Aorta (tissue), 5 donors: ENCODE measurements at regions not wholly inside any gene's neighbourhood (a gene's known extent, or its start where the extent isn't known, plus 50 kb on each side); places are given as distances from the start of the nearest gene placed in this dataset.
A peak's percentile ranks its signal among the peaks of the same experiment; 100 is the strongest.

Experiments
- ATAC-seq: fragments of 200-7000 bp; cut with Tn5 transposase; one replicate; pipeline ENCODE4 v1.9.1; 2022; ENCODE audit warnings: moderate library complexity; ENCODE audit not compliant: low FRiP score
- DNase-seq, 2 donors: peaks; one replicate each; pipeline ENCODE4 v3.0.0-alpha.2; 2020
- H3K27ac ChIP-seq, 2 donors: one replicate each; pipeline ENCODE4 v1.5.1; 2013; ENCODE audit warnings: low read length in 2 of 2, mild to moderate bottlenecking in 2 of 2, moderate library complexity in 2 of 2, control low read depth in 1 of 2, inconsistent platforms in 1 of 2, low read depth in 1 of 2
- H3K27me3 ChIP-seq, 2 donors: one replicate each; pipeline ENCODE4 v1.6.1; 2013; ENCODE audit warnings: control low read depth in 1 of 2, low read length in 1 of 2, mild to moderate bottlenecking in 1 of 2, moderate library complexity in 1 of 2; ENCODE audit not compliant: insufficient read depth in 2 of 2, control insufficient read depth in 1 of 2
- H3K36me3 ChIP-seq, 2 donors: one replicate each; pipeline ENCODE4 v1.6.1; 2013; ENCODE audit warnings: control low read depth in 1 of 2, low read length in 1 of 2, mild to moderate bottlenecking in 1 of 2; ENCODE audit not compliant: insufficient read depth in 2 of 2, control insufficient read depth in 1 of 2
- H3K4me1 ChIP-seq, 2 donors: one replicate each; pipeline ENCODE4 v1.6.1; 2013; ENCODE audit warnings: low read length in 2 of 2, control low read depth in 1 of 2, mild to moderate bottlenecking in 1 of 2, moderate library complexity in 1 of 2; ENCODE audit not compliant: insufficient read depth in 2 of 2, control insufficient read depth in 1 of 2
- H3K4me3 ChIP-seq, 2 donors: one replicate each; pipeline ENCODE4 v1.5.1; 2013; ENCODE audit warnings: low read length in 2 of 2, control low read depth in 1 of 2, mild to moderate bottlenecking in 1 of 2
- H3K9me3 ChIP-seq: one replicate; pipeline ENCODE4 v1.6.1; 2013; ENCODE audit warnings: mild to moderate bottlenecking, low read length; ENCODE audit not compliant: control insufficient read depth
- WGBS, 2 donors: extraction: QIAGEN DNeasy Blood & Tissue Kit; methylation state at CpG; one replicate each; pipeline ENCODE4 v1.1.7; 2013; 5-methylcytosine and 5-hydroxymethylcytosine counted together
- intact Hi-C, 2 donors: fragments of 100-400 bp; cut with DNase I; formaldehyde crosslinking; loops; one replicate each; pipeline versions ENCODE4 v1.14.2 to v1.15.0; 2022
- donor health status: healthy with polysubstance abuse.
- donor health status: Bipolar disorder and iron deficiency.
- donor health status: DM: no; HTN: no; CAD: no.
- donor health status: DM: no; HTN: no; CAD: no.
- donor health status: DM: yes; HTN: yes; CAD: no.

GRCh38 chr1:184197831-184198230, 146.3 kb downstream of the TSEN15 start:
- no peaks in the 10 kb centered on the region for H3K36me3 ChIP-seq
- H3K4me1 ChIP-seq = no peaks in the 10 kb centered on the region
- DNase-seq = no peak
- intact Hi-C loops = no loop called here
- WGBS, 2 donors = 95 to 96% methylated on average over 7 of the region's 7 CpGs
- H3K27ac ChIP-seq = no peak overlapping the region
- no peaks in the 10 kb centered on the region for H3K9me3 ChIP-seq
- H3K4me3 ChIP-seq = no peak overlapping the region
- no peak for ATAC-seq
- peaks cover 0 to 4% of the 10 kb centered on the region in 2 donors for H3K27me3 ChIP-seq

GRCh38 chr1:184199036-184199435, 147.5 kb downstream of the TSEN15 start:
- no peaks in the 10 kb centered on the region for H3K9me3 ChIP-seq
- intact Hi-C loops = no loop called here
- no peak overlapping the region for H3K27ac ChIP-seq
- ATAC-seq (no peak), DNase-seq (no peak)
- H3K4me3 ChIP-seq = no peak overlapping the region
- peaks cover 0 to 2% of the 10 kb centered on the region in 2 donors for H3K27me3 ChIP-seq
- 94 to 95% methylated on average over 1 of the region's 1 CpG for WGBS, 2 donors
- H3K4me1 ChIP-seq = no peaks in the 10 kb centered on the region
- no peaks in the 10 kb centered on the region for H3K36me3 ChIP-seq

DNA sequence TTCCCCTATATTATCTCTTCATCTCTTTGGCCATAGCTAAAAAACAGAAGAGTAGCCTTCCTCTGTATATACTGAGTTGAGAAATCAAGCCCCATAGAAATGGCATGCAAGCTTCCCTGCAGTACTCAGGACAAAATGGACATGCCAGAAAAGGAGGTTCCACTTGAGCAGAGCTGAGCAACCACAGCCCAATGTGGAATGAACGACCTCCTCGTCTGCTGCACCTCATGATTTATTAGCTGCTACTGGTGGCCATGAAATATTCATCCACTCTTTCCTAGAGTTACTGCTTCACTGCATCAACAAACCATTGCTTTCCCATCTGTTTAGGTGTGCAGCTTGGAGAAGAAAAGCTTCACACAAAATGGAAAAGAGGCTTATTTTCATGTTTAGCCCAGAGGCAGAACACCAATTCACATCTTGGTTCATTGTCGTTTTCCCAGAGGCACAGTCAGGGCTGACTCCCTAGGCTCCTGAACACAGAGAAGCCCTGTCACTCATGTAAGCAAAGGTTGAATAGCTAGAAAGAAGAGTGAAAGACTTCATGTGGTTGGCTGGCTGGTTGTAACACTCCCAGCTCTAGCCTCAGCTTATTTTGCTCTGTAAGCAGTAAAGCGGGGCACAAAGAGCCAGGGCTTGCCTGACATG, 148.0 kb downstream of the TSEN15 start:
- peaks cover 0 to 2% of the 10 kb centered on the region in 2 donors for H3K27me3 ChIP-seq
- no peaks in the 10 kb centered on the region for H3K36me3 ChIP-seq
- no peaks in the 10 kb centered on the region for H3K9me3 ChIP-seq
- H3K4me3 ChIP-seq = no peak overlapping the region
- no peak for ATAC-seq
- H3K4me1 ChIP-seq = no peaks in the 10 kb centered on the region
- H3K27ac ChIP-seq = no peak overlapping the region
- 60 to 70% methylated on average over 4 of the region's 4 CpGs for WGBS, 2 donors
- no peak for DNase-seq
- intact Hi-C loops = no loop called here

DNA sequence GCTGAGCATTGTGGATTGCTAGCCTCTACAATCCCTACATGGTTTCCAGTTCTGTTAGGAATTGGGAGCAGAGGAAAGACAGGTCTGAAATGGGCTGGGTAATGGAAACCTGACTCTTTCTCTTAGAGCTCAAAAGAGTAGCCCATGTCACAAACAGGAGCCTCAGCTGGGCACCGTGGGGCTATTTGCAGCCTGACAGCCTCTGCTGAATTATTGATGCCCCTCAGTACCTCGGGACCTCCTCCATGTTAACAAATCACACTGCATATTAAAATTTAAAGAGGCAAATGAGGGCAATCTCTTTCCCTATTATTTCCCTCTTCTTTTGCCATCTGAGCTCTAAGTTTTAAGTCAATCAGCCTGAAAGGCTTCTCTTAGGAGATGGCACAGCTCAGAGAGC, 157.1 kb downstream of the TSEN15 start:
- intact Hi-C loops = no loop called here
- Histone ChIP-seq H3K36me3 (peaks cover 0 to 2% of the 10 kb centered on the region in 2 donors), H3K27me3 (no peaks in the 10 kb centered on the region), H3K4me1 (no peaks in the 10 kb centered on the region), H3K4me3 (no peak overlapping the region), H3K9me3 (no peaks in the 10 kb centered on the region), H3K27ac (no peak overlapping the region)
- 68 to 84% methylated on average over 2 of the region's 2 CpGs for WGBS, 2 donors
- no peak for ATAC-seq
- DNase-seq = no peak

DNA sequence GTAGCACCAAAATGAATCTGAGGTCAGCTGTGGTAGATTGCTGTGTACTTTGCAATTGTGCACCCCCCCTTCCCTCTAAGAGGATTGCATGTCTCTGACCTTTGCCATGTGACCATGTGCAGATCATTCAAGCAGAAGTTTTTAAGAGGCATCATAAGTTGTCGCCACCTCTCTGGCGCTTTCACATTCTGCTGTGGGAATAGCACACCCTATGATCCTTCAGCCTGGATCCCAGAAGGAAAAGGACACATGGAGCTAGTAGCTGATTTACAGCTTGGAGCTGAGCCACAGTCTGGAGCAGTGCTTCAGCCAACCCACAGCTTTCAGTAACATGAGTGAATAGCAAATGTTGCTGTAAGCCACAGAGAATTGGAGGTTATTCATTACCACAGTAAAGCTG, 158.5 kb downstream of the TSEN15 start:
- no peak overlapping the region for H3K4me3 ChIP-seq
- no peak for DNase-seq
- H3K27ac ChIP-seq = no peak overlapping the region
- intact Hi-C loops = no loop called here
- ATAC-seq = no peak
- WGBS, 2 donors = 87 to 92% methylated on average over 2 of the region's 2 CpGs
- H3K4me1 ChIP-seq = peaks cover 0 to 2% of the 10 kb centered on the region in 2 donors
- no peaks in the 10 kb centered on the region for H3K27me3 ChIP-seq
- no peaks in the 10 kb centered on the region for H3K9me3 ChIP-seq
- peaks cover 0 to 2% of the 10 kb centered on the region in 2 donors for H3K36me3 ChIP-seq

GRCh38 chr1:184210862-184211261, 159.3 kb downstream of the TSEN15 start:
- Histone ChIP-seq H3K9me3 (no peaks in the 10 kb centered on the region), H3K4me3 (no peak overlapping the region), H3K36me3 (no peaks in the 10 kb centered on the region), H3K27ac (no peak overlapping the region), H3K4me1 (peaks cover 0 to 2% of the 10 kb centered on the region in 2 donors), H3K27me3 (no peaks in the 10 kb centered on the region)
- ATAC-seq = no peak
- 90 to 91% methylated on average over 6 of the region's 6 CpGs for WGBS, 2 donors
- DNase-seq = peak in 1 of 2 donors; percentile 72
- intact Hi-C loops = no loop called here

- H3K4me1 ChIP-seq = peaks cover 0 to 2% of the 10 kb centered on the region in 2 donors
- intact Hi-C loops = no loop called here
- no peak overlapping the region for H3K27ac ChIP-seq
- ATAC-seq = no peak
- H3K4me3 ChIP-seq = no peak overlapping the region
- peak in 1 of 2 donors; percentile 49 for DNase-seq
- H3K36me3 ChIP-seq = no peaks in the 10 kb centered on the region
- H3K9me3 ChIP-seq = no peaks in the 10 kb centered on the region
- no peaks in the 10 kb centered on the region for H3K27me3 ChIP-seq
- 48 to 49% methylated on average over 7 of the region's 7 CpGs for WGBS, 2 donors
Measured at GRCh38 chr1:184212649-184213314, 161.3 kb downstream of the TSEN15 start.

DNA sequence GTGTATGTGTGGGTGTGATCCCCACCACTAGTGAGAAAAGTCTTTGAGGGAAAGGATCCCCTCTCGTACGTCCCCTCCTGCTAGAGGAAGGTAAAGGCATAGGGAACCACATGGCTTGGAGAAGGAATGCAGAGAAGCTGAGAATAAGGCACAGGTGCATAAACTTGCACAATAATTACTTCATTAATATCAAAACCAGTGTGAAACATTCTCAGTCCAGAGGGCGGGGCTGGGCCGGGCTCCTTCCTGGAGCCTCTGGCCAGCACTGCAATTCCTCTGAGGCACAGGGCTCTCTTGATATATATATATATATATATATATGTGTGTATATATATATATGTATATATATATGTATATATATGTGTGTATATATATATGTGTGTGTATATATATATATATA, 162.6 kb downstream of the TSEN15 start:
- WGBS, 2 donors = 95 to 97% methylated on average over 4 of the region's 4 CpGs

DNA sequence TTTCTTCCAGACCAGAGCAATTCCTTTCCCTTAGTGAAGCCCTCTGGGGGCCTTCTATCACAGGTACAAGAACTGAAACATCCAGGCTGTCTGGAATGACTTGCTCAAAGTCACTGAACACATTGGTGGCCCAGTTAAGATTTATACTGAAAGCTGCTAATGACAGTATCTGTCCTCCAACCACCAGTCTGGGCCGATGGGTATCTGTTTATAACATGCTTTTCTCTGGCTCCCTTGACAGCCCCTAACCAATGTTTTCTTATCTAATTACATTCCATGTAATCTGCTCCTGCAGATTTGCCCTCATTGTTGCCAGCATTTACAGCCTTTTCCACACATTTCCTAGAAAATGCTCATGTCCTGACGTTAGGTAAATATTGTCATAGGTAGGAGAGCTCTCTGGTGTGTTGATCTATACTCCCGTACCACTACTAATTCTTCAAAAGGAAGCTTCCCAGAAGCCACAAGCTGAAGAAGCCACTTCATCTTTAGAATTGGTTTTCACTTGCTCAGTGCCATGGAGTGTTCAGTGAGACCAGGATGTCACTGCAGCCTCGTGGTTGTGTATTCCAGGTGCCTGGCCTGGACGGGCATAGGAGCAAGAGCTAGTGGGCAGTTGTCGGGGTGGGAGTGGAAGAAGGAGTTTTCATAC, 163.9 kb downstream of the TSEN15 start:
- no peak overlapping the region for H3K4me3 ChIP-seq
- H3K9me3 ChIP-seq = no peaks in the 10 kb centered on the region
- ATAC-seq (no peak), DNase-seq (no peak)
- no peaks in the 10 kb centered on the region for H3K27me3 ChIP-seq
- no peak overlapping the region for H3K27ac ChIP-seq
- H3K4me1 ChIP-seq = peaks cover 0 to 2% of the 10 kb centered on the region in 2 donors
- intact Hi-C loops = no loop called here
- 91% methylated on average over 6 of the region's 6 CpGs for WGBS, 2 donors
- no peaks in the 10 kb centered on the region for H3K36me3 ChIP-seq

More for the DNA sequence above, 162.6 kb downstream of the TSEN15 start:
- H3K27ac ChIP-seq = no peak overlapping the region
- no peaks in the 10 kb centered on the region for H3K36me3 ChIP-seq
- intact Hi-C loops = no loop called here
- no peaks in the 10 kb centered on the region for H3K9me3 ChIP-seq
- peaks cover 0 to 2% of the 10 kb centered on the region in 2 donors for H3K4me1 ChIP-seq
- H3K4me3 ChIP-seq = no peak overlapping the region
- no peaks in the 10 kb centered on the region for H3K27me3 ChIP-seq
- ATAC-seq = no peak
- no peak for DNase-seq
